SK-N-MC (cell line): ENCODE measurements at regions not wholly inside any gene's neighbourhood (a gene's known extent, or its start where the extent isn't known, plus 50 kb on each side); places are given as distances from the start of the nearest gene placed in this dataset.

Source experiments
- DNase-seq: peaks from one replicate; pipeline ENCODE4 v3.0.0-alpha.2; 2011; ENCODE audit warnings: low read depth, low spot score
- H3K27ac ChIP-seq: fragments of 200-600 bp; sonication (generic); 2 replicates; pipeline ENCODE4 v1.5.1; 2016; ENCODE audit warnings: mixed run types
- H3K36me3 ChIP-seq: fragments of 200-600 bp; sonication (generic); 2 replicates; pipeline ENCODE4 v1.6.1; 2017; ENCODE audit warnings: antibody characterized with exemption, low read length, mixed read lengths; ENCODE audit not compliant: insufficient read depth
- H3K4me3 ChIP-seq: fragments of 200-600 bp; sonication (generic); 2 replicates; pipeline ENCODE4 v1.5.1; 2016
- H3K9ac ChIP-seq: fragments of 200-600 bp; sonication (generic); 2 replicates; pipeline ENCODE4 v1.8.0; 2017; ENCODE audit warnings: mixed run types, mixed read lengths; ENCODE audit not compliant: insufficient read length
- H3K9me3 ChIP-seq: fragments of 200-600 bp; sonication (generic); 2 replicates; pipeline ENCODE4 v1.6.1; 2017; ENCODE audit warnings: low read depth, mild to moderate bottlenecking, antibody characterized with exemption, low read length, moderate library complexity, mixed read lengths
- EZH2 ChIP-seq: fragments of 200-600 bp; sonication (generic); IDR thresholded peaks from one replicate; pipeline ENCODE4 v1.6.1; 2017; ENCODE audit warnings: antibody characterized with exemption
- FOXP2 ChIP-seq: optimal IDR thresholded peaks from 2 replicates; pipeline ENCODE3; 2011; ENCODE audit warnings: mild to moderate bottlenecking, moderate library complexity; ENCODE audit not compliant: insufficient read depth; ENCODE audit errors: extremely low read length, control extremely low read depth
- POLR2AphosphoS5 ChIP-seq: IDR thresholded peaks from 2 replicates; pipeline ENCODE4 v1.6.1; 2012; ENCODE audit warnings: mild to moderate bottlenecking, low read depth, low read length, borderline replicate concordance

GRCh38 chr1:58317086-58317485 is 229.4 kb downstream of the OMA1 start:
- Histone ChIP-seq H3K9ac (no peak overlapping the region), H3K27ac (no peak overlapping the region), H3K4me3 (no peak overlapping the region), H3K36me3 (no peaks in the 10 kb centered on the region), H3K9me3 (no peaks in the 10 kb centered on the region)
- TF ChIP-seq POLR2AphosphoS5 (no peak), FOXP2 (no peak), EZH2 (no peak)
- DNase-seq, result no peak

GRCh38 chr1:58316141-58316540 is 230.4 kb downstream of the OMA1 start:
- Histone ChIP-seq H3K9ac (no peak overlapping the region), H3K4me3 (no peak overlapping the region), H3K27ac (no peak overlapping the region), H3K9me3 (no peaks in the 10 kb centered on the region), H3K36me3 (no peaks in the 10 kb centered on the region)
- no peak for TF ChIP-seq EZH2
- no peak for TF ChIP-seq POLR2AphosphoS5
- TF ChIP-seq FOXP2, result no peak
- DNase-seq, result no peak

GRCh38 chr1:58312971-58313563 is 233.5 kb downstream of the OMA1 start:
- Histone ChIP-seq H3K4me3 (no peak overlapping the region), H3K36me3 (no peaks in the 10 kb centered on the region), H3K9me3 (no peaks in the 10 kb centered on the region), H3K9ac (no peak overlapping the region), H3K27ac (no peak overlapping the region)
- TF ChIP-seq EZH2 (no peak), FOXP2 (no peak), POLR2AphosphoS5 (no peak)
- no peak for DNase-seq

- H3K9me3 ChIP-seq, result no peaks in the 10 kb centered on the region
- H3K27ac ChIP-seq, result no peak overlapping the region
- no peaks in the 10 kb centered on the region for H3K36me3 ChIP-seq
- H3K4me3 ChIP-seq, result no peak overlapping the region
- no peak for DNase-seq
- no peak overlapping the region for H3K9ac ChIP-seq
- no peak for TF ChIP-seq EZH2
- no peak for TF ChIP-seq FOXP2
- no peak for TF ChIP-seq POLR2AphosphoS5
Observed at GRCh38 chr1:58312461-58312860, 234.1 kb downstream of the OMA1 start.

GRCh38 chr1:58310881-58311280 is 235.6 kb downstream of the OMA1 start:
- no peaks in the 10 kb centered on the region for H3K36me3 ChIP-seq
- no peak overlapping the region for H3K9ac ChIP-seq
- H3K27ac ChIP-seq, result no peak overlapping the region
- no peaks in the 10 kb centered on the region for H3K9me3 ChIP-seq
- no peak overlapping the region for H3K4me3 ChIP-seq
- TF ChIP-seq POLR2AphosphoS5 (no peak), EZH2 (no peak), FOXP2 (no peak)
- DNase-seq, result no peak

- no peak overlapping the region for H3K4me3 ChIP-seq
- H3K9ac ChIP-seq, result no peak overlapping the region
- no peaks in the 10 kb centered on the region for H3K36me3 ChIP-seq
- H3K9me3 ChIP-seq, result no peaks in the 10 kb centered on the region
- no peak for TF ChIP-seq EZH2
- no peak for TF ChIP-seq POLR2AphosphoS5
- no peak for TF ChIP-seq FOXP2
- no peak overlapping the region for H3K27ac ChIP-seq
- no peak for DNase-seq
Observed at GRCh38 chr1:58310469-58310868, 236.1 kb downstream of the OMA1 start.

- no peak overlapping the region for H3K9ac ChIP-seq
- DNase-seq, result no peak
- no peak for TF ChIP-seq POLR2AphosphoS5
- TF ChIP-seq EZH2, result no peak
- TF ChIP-seq FOXP2, result no peak
- H3K9me3 ChIP-seq, result no peaks in the 10 kb centered on the region
- H3K4me3 ChIP-seq, result no peak overlapping the region
- no peaks in the 10 kb centered on the region for H3K36me3 ChIP-seq
- no peak overlapping the region for H3K27ac ChIP-seq
Observed at GRCh38 chr1:58308206-58308605, 238.3 kb downstream of the OMA1 start.

- no peak for TF ChIP-seq POLR2AphosphoS5
- TF ChIP-seq EZH2, result no peak
- TF ChIP-seq FOXP2, result no peak
- no peak overlapping the region for H3K27ac ChIP-seq
- H3K9me3 ChIP-seq, result no peaks in the 10 kb centered on the region
- H3K4me3 ChIP-seq, result no peak overlapping the region
- DNase-seq, result no peak
- H3K36me3 ChIP-seq, result no peaks in the 10 kb centered on the region
- H3K9ac ChIP-seq, result no peak overlapping the region
Observed at GRCh38 chr1:58307431-58307830, 239.1 kb downstream of the OMA1 start.

- TF ChIP-seq POLR2AphosphoS5 (no peak), FOXP2 (no peak), EZH2 (no peak)
Observed at GRCh38 chr1:58305622-58306021, 240.9 kb downstream of the OMA1 start.

More at GRCh38 chr1:58305622-58306021, 240.9 kb downstream of the OMA1 start:
- Histone ChIP-seq H3K9ac (no peak overlapping the region), H3K36me3 (no peaks in the 10 kb centered on the region), H3K27ac (no peak overlapping the region), H3K9me3 (no peaks in the 10 kb centered on the region), H3K4me3 (no peak overlapping the region)
- no peak for DNase-seq
